DND-41 (cell line): ENCODE measurements at regions not wholly inside any gene's neighbourhood (a gene's known extent, or its start where the extent isn't known, plus 50 kb on each side); places are given as distances from the start of the nearest gene placed in this dataset.

ENCODE experiments used
- EZH2 ChIP-seq: IDR thresholded peaks from 3 replicates; pipeline ENCODE4 v1.6.1; 2012; ENCODE audit warnings: borderline replicate concordance, low read depth, mild to moderate bottlenecking, moderate library complexity, low read length, inconsistent platforms; ENCODE audit not compliant: severe bottlenecking
- TF ChIP-seq, protein P1 (sequence below): IDR thresholded peaks from 2 replicates; pipeline ENCODE4 v1.5.1; 2012; ENCODE audit warnings: borderline replicate concordance, low read length, moderate library complexity, mild to moderate bottlenecking; ENCODE audit not compliant: poor library complexity, severe bottlenecking; ENCODE audit errors: extremely low read depth

DNA sequence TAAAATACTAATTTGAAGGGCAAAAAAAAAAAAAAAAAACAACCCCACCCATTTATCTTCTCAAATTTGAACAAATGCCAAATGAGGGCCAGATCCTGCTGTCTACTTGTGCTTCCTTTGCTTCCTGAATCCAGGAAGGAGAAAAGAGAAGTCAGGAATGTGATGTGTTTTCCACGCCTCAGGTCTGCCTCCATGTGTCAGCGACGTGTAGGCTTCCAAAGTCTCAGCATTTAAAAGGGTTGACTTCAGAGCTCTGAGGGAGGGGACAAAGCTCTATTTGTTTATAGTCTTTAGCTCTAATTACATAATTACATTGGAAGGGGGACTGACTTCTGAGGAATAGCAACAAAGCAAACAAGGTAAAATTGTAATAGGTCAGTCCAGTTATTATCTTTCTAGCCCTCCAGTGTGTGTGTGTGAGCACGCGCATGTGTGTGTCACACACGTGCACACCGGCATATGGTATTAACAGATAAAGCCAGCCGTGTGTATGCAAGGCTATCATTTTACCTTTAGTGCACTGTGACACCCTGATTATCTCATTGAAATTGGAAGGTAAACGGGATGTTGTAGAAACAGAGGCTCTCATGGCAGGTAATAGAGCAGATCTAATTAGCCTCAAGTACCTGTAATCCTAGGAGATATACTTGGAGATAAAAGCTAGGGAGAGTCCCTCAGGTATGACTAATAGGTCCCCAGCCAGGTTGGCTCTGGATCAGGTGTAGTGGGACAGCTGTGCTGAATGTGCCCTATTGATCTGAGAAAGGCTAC, 911.4 kb upstream of the ZEB2 start:
- TF ChIP-seq, protein P1, sequence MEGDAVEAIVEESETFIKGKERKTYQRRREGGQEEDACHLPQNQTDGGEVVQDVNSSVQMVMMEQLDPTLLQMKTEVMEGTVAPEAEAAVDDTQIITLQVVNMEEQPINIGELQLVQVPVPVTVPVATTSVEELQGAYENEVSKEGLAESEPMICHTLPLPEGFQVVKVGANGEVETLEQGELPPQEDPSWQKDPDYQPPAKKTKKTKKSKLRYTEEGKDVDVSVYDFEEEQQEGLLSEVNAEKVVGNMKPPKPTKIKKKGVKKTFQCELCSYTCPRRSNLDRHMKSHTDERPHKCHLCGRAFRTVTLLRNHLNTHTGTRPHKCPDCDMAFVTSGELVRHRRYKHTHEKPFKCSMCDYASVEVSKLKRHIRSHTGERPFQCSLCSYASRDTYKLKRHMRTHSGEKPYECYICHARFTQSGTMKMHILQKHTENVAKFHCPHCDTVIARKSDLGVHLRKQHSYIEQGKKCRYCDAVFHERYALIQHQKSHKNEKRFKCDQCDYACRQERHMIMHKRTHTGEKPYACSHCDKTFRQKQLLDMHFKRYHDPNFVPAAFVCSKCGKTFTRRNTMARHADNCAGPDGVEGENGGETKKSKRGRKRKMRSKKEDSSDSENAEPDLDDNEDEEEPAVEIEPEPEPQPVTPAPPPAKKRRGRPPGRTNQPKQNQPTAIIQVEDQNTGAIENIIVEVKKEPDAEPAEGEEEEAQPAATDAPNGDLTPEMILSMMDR: no peak
- no peak for TF ChIP-seq EZH2
